GM23248 (cell line): ENCODE measurements at regions not wholly inside any gene's neighbourhood (a gene's known extent, or its start where the extent isn't known, plus 50 kb on each side); places are given as distances from the start of the nearest gene placed in this dataset.

Source experiments
- EZH2 ChIP-seq: fragments of 200-600 bp; sonication (generic); IDR thresholded peaks from 2 replicates; pipeline ENCODE4 v1.6.1; 2018; ENCODE audit warnings: antibody characterized with exemption, mild to moderate bottlenecking; ENCODE audit not compliant: insufficient read depth, poor library complexity, severe bottlenecking
- EZH2phosphoT487 ChIP-seq: fragments of 200-600 bp; sonication (generic); IDR thresholded peaks from 2 replicates; pipeline ENCODE4 v1.6.1; 2018; ENCODE audit warnings: antibody characterized with exemption, moderate library complexity, mild to moderate bottlenecking, low read depth; ENCODE audit not compliant: insufficient read depth

GRCh38 chr14:94880876-94881275 lies 111.0 kb upstream of the GSC start:
- no peak for TF ChIP-seq EZH2
- no peak for TF ChIP-seq EZH2phosphoT487
